BJ (cell line): ENCODE measurements at regions not wholly inside any gene's neighbourhood (a gene's known extent, or its start where the extent isn't known, plus 50 kb on each side); places are given as distances from the start of the nearest gene placed in this dataset.

Experiments used
- CTCF ChIA-PET: fragments of 350-600 bp; formaldehyde crosslinking; extraction: SDS; loops from one replicate; lab custom pipeline; 2021; ENCODE audit warnings: antibody characterized with exemption, inconsistent platforms; lab: Yijun Ruan, JAX
- POLR2A ChIA-PET: fragments of 300-600 bp; sonication (Branson Sonifier 250); formaldehyde crosslinking; extraction: SDS; loops from one replicate; lab custom pipeline; 2021; ENCODE audit warnings: antibody characterized with exemption; lab: Charles Lee
- DNase-seq: peaks from one replicate; pipeline ENCODE4 v3.0.0-alpha.2; 2011; ENCODE audit warnings: low read depth
- H3K27me3 ChIP-seq: 2 replicates; pipeline ENCODE4 v1.6.0; 2011; ENCODE audit warnings: low read length; ENCODE audit not compliant: control insufficient read depth, insufficient read depth
- H3K36me3 ChIP-seq: 2 replicates; pipeline ENCODE4 v1.5.1; 2011; ENCODE audit warnings: low read length; ENCODE audit not compliant: control insufficient read depth, insufficient read depth
- H3K4me3 ChIP-seq: 2 replicates; pipeline ENCODE4 v1.5.1; 2011; ENCODE audit warnings: low read depth, mild to moderate bottlenecking, control low read depth, low read length
- TF ChIP-seq, protein P1 (sequence below): IDR thresholded peaks from 2 replicates; pipeline ENCODE4 v1.5.1; 2011; ENCODE audit warnings: low read depth, mild to moderate bottlenecking, control low read depth, inconsistent platforms, low read length, moderate library complexity; ENCODE audit not compliant: insufficient read depth

DNA sequence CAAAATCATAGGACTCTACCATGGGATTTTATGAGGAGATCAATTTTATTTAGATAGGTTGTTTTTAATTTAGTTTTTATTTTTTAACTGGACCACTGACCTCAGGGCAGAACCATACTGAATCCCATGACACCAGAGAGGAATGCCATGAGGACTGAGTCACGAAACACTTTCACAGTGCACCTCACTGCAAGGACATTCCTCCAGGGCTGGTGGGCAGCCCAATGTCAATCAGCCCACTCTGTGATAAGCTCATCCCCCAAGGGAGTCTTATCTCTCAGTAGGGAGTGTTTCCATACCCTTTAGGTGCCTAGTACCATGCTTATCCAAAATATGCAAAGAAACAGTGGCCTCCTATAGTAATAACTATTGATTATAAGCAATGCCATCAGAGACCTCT, 224.5 kb upstream of the CDH6 start:
- Histone ChIP-seq H3K27me3 (no peaks in the 10 kb centered on the region), H3K4me3 (no peak overlapping the region), H3K36me3 (no peaks in the 10 kb centered on the region)
- ChIA-PET CTCF (no interaction called here), POLR2A (no interaction called here)
- TF ChIP-seq, protein P1, sequence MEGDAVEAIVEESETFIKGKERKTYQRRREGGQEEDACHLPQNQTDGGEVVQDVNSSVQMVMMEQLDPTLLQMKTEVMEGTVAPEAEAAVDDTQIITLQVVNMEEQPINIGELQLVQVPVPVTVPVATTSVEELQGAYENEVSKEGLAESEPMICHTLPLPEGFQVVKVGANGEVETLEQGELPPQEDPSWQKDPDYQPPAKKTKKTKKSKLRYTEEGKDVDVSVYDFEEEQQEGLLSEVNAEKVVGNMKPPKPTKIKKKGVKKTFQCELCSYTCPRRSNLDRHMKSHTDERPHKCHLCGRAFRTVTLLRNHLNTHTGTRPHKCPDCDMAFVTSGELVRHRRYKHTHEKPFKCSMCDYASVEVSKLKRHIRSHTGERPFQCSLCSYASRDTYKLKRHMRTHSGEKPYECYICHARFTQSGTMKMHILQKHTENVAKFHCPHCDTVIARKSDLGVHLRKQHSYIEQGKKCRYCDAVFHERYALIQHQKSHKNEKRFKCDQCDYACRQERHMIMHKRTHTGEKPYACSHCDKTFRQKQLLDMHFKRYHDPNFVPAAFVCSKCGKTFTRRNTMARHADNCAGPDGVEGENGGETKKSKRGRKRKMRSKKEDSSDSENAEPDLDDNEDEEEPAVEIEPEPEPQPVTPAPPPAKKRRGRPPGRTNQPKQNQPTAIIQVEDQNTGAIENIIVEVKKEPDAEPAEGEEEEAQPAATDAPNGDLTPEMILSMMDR: no peak
- no peak for DNase-seq

DNA sequence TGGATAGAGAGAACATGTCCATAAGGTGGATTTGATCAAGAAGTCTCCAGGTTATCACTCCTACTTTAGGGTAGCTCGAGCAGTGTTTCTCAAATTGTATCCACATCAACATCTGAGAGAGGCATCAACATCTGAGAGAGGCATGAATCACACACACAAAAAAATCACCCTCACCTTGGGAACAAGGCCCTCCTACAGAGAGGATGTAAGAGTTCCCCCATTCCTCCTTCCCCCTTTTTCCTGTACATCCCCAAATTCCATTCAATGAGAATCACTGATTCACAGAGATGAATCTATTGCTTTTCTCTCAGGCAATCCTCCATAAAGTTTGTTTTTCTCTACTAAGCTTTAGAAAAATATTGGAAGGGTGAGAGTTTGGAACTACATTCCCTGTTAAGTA, 233.4 kb upstream of the CDH6 start:
- Histone ChIP-seq H3K27me3 (no peaks in the 10 kb centered on the region), H3K4me3 (no peak overlapping the region), H3K36me3 (no peaks in the 10 kb centered on the region)
- no peak for DNase-seq
- CTCF ChIA-PET: no interaction called here
- POLR2A ChIA-PET: no interaction called here
- TF ChIP-seq, protein P1: no peak

DNA sequence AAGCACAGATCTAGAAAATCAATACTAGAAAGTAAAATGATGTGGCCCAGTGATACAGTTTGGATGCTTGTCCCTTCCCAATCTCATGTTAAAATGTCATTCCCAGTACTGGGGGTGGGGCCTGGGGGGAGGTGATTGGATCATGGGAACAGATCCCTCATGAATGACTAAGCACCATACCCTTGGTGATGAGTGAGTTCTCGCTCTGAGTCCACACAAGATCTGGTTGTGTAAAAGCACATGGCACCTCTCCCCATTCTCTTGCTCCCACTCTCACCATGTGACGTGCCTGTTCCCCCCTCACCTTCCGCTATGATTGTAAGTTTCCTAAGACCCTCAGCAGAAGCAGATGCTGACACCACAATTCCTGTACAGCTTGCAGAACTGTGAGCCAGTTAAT, 234.2 kb upstream of the CDH6 start:
- DNase-seq: no peak
- no peak overlapping the region for H3K4me3 ChIP-seq
- POLR2A ChIA-PET: no interaction called here

DNA sequence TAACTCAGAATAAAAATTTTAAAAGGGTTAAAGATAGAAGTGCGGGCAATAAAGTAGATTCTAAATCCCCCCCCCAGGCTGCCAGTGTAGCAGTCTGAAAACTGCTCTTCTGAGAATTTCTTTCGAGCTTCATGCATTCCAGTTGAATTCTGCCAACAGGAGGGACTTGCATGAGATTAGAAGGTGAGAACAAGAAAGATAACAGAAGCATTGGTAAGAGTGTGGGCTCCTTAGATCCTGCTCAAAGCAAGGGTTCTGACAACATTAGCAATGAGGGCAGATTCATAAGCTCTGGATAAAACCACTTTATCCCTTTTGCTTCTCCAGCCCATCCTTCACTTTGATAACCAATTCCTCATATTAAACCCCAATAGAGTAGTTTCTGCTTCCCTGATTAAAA, 235.9 kb upstream of the CDH6 start:
- POLR2A ChIA-PET: no interaction called here
- DNase-seq: no peak
- Histone ChIP-seq H3K36me3 (no peaks in the 10 kb centered on the region), H3K4me3 (no peak overlapping the region), H3K27me3 (no peaks in the 10 kb centered on the region)
- TF ChIP-seq, protein P1: no peak
- CTCF ChIA-PET: no interaction called here

More for the DNA sequence above, 234.2 kb upstream of the CDH6 start:
- Histone ChIP-seq H3K27me3 (no peaks in the 10 kb centered on the region), H3K36me3 (no peaks in the 10 kb centered on the region)
- TF ChIP-seq, protein P1: no peak
- CTCF ChIA-PET: no interaction called here

DNA sequence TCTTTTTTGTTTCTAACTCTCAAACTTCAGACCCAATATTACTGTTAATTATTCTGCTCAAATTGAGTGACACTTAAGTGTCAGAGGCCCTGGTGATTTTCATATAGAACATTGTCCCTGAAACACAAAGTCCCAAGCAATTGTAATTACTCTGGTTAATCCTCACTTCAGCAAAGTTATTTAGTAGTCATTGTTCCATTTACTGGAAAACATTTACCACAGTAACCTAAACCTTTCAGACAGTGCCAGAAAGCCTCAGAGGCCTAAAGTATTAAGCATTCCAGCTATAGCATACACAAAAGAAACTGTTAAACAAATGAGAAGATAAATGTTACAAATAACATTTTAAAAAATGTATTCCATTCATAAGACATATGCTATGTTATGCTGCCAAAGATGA, 237.2 kb upstream of the CDH6 start:
- TF ChIP-seq, protein P1: no peak
- Histone ChIP-seq H3K4me3 (no peak overlapping the region), H3K36me3 (no peaks in the 10 kb centered on the region), H3K27me3 (no peaks in the 10 kb centered on the region)
- ChIA-PET POLR2A (no interaction called here), CTCF (no interaction called here)
- DNase-seq: no peak
